ENCODE measurements at regions not wholly inside any gene's neighbourhood (a gene's known extent, or its start where the extent isn't known, plus 50 kb on each side); places are given as distances from the start of the nearest gene placed in this dataset.

- no peak for DNase-seq (ENCODE audit: low read depth)
Observed at GRCh38 chr15:62779036-62779770, 263.3 kb upstream of the TPM1 start.

- DNase-seq (ENCODE audit: low read depth), result no peak
Observed at GRCh38 chr15:62779899-62780298, 262.6 kb upstream of the TPM1 start.

- DNase-seq (ENCODE audit: low read depth), result no peak
Observed at GRCh38 chr15:62781081-62781497, 261.5 kb upstream of the TPM1 start.

- no peak for DNase-seq (ENCODE audit: low read depth)
Observed at GRCh38 chr15:62782071-62782841, 260.3 kb upstream of the TPM1 start.

DNA sequence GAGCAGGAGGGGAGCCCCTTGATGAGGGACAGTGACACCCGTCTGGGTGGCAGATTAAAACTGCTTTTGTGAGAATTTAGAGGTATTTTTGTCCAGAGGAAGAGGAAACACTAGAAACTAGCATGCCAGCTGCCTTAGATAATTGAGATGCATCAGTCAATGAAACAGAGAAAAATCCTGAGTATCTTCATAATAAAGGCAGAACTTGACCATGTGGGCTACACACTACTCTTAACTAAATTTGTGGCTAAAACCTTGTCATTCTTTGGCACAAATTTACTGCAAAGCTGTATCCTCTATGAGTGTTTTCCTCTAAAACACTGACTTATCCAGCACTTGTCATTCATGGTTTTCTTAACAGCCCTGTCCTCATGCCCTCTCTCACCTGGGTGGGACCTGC is 259.7 kb upstream of the TPM1 start:
- no peak for DNase-seq (ENCODE audit: low read depth)

- no peak for DNase-seq (ENCODE audit: low read depth)
Observed at GRCh38 chr15:62783303-62783957, 259.1 kb upstream of the TPM1 start.

GRCh38 chr15:62785881-62786828 is 256.4 kb upstream of the TPM1 start:
- DNase-seq (ENCODE audit: low read depth), result no peak

GRCh38 chr15:62787401-62787800 is 255.1 kb upstream of the TPM1 start:
- DNase-seq (ENCODE audit: low read depth), result no peak

DNA sequence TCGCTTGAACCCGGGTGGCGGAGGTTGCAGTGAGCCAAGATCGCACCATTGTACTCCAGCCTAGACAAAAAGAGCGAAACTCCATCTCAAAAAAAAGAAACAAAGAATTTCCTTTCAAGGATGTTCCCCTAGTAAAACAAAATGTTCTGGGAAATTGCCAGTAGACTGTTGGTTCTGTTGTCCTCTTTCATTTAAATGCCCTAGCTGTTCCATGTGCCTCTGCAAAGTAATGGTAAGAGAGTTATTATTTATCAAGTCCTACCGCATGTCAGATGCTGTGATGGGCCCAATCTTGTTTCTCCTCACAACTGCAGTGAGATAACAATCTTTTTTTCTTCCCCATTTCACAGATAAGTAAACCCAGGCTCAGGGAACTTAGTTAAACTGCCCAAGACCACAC is 254.3 kb upstream of the TPM1 start:
- DNase-seq (ENCODE audit: low read depth), result no peak

GRCh38 chr15:62790546-62790945 is 252.0 kb upstream of the TPM1 start:
- DNase-seq (ENCODE audit: low read depth), result no peak

DNA sequence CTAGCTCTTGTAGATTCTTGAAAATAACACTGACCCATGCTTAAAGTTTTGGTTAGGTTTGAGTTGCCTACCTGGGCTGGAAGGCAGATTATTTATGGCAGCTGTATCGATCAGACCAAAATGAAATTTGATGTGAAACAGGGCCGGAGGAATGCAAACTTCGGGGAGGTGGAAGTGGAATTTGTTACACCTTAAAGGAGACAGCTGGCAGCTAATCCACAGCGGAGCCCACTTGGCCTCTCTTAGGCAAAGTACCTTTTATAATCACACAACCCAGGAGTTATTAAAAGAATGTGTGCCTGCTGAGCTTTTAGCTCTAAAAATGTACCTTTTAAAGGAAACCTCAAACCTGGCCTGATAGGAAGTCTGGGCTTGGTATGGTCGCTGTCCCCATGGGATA is 250.9 kb upstream of the TPM1 start:
- no peak for DNase-seq (ENCODE audit: low read depth)

DNA sequence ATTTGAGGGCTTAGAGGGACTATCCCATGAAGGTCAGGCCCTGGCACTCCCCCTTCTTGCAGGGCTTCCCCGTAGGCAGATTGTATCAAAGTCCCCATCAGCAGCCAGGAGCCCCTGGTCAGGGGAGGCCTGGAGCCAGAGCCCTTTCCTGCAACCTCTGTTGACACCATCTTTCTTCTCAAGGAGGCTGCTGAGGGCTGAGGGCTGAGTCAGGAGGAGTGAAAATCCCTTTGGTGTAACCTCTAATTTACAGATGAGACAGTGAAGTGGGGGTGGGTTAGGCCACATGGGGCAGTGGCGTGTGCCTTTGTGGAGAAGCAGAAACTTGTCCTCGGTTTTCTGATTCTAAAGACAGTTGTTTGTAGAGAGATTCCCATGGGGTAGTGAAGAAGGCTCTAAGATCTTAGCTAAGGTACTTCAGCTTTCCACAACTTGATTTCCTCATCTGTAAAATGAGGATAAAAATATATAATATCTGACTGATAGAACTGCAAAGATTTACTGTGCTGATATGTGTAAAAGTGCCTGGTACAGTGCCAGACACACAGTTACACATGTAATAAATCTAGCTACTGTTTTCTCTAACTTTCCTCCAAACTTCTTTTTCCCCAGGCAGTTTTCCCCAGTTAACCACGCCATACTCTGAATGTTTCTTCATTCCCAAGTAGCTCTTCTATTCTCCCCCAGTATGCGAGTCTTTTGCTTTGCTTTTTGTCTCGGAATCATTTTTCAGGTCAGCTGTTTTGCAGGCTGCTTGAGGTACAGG is 249.4 kb upstream of the TPM1 start:
- DNase-seq (ENCODE audit: low read depth), result no peak

GRCh38 chr15:62793752-62794144 is 248.8 kb upstream of the TPM1 start:
- DNase-seq (ENCODE audit: low read depth), result no peak

DNA sequence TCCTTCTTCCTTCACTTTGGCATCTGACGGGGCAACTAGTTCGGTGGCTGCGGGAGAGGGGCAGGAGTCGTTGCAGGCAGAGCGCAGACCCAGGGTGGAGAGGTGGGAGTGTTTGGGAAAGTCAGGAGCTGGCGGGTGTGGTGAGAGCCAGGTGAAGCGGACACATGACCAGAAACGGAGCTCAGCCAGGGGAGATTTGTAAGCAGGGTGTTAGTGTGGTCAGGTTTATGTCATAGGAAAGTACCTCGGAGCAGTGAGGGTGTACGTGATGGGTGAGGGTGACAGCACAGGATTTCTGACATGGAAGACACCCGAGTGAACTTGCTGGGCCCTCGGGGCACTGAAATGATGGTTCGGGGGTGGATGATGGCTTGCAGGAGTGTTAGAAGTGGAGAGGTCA is 247.4 kb upstream of the TPM1 start:
- no peak for DNase-seq (ENCODE audit: low read depth)

DNA sequence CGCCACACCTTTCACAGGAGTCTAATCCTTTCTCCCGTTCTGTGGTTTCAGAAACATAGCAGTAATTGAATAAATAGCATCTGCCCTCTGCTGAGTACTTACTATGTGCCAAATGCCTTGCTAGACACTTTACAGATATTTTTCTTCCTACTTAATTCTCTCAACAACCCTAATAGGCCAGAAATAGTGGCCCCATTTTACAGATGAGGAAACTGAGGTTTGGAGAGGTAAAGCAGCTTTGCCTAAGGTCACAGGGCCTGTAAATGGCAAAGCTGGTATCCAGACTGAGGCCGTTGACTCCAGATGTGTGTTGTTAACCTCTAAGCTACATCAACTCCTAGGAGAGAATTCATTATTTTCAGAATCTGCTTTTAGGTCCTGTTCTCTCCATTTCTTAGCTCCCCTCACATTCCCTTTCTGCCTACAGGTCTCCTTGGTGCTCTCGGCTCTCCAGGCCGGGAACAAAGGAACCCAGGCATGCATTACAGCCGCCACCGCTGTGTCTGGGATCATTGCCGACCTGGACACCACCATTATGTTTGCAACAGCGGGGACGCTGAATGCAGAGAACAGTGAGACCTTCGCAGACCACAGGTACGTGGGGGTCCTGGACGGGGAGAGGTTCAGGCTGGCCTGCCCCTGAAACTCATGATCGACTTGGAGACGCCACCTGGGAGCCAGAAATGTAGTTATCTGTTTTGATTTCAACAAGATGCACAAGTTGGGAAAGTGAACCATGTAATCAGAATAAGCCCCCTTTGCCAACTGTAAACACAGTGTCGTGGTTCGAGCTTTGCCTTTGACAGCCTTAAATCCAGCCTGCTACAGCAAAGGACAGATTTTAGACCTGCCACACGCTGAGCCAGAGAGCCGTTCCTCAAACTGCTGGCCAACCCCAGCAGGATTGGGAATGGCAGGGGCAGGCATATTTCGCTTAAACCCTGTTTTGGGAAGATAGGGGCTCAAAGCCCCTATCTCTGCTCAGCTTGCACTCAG is 246.5 kb upstream of the TPM1 start:
- no peak for DNase-seq (ENCODE audit: low read depth)

GRCh38 chr15:62797171-62797570 is 245.4 kb upstream of the TPM1 start:
- DNase-seq (ENCODE audit: low read depth), result no peak

- DNase-seq (ENCODE audit: low read depth), result no peak
Observed at GRCh38 chr15:62798536-62798935, 244.0 kb upstream of the TPM1 start.

DNA sequence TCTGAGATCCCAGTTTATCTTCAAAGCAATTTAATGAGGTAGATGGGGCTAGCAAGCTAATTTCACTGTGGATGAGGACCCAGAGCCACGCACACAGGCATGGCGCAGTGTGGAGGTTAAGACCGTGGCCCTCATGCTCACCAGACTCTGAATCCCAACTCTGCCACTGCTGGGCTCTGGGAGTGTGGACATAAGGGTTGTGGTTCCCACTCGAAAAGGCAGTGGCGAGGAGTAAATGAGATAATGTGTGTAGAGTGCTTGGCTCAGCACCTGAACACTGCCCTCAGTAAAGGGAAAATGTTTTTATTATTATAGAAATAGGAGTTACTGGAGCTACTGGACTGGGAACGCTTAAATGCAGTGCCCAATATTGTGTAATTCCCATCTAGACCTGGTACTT is 243.5 kb upstream of the TPM1 start:
- no peak for DNase-seq (ENCODE audit: low read depth)

DNA sequence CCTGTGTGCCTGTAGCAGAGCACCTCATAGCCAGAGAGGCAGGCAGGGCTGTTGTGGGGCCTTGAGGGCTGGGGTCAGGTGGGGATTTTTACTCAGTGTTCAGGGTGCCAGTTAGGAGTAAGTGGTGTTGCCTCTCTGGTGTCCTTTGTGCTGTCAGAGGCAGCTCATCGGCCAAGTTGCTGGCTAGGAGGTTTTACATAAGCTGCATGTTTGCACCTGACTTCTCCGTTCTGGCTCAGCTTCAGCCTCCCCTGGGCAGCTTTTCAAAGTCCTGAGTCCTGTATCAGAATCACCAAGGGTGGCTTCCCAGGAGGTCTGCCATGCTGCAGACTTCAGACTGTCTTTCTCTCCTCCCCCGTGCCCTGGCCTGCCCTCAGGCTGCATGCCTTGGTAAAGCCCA is 242.6 kb upstream of the TPM1 start:
- no peak for DNase-seq (ENCODE audit: low read depth)

GRCh38 chr15:62802612-62803011 is 239.9 kb upstream of the TPM1 start:
- no peak for DNase-seq (ENCODE audit: low read depth)
